GM12872 (cell line): ENCODE measurements at regions not wholly inside any gene's neighbourhood (a gene's known extent, or its start where the extent isn't known, plus 50 kb on each side); places are given as distances from the start of the nearest gene placed in this dataset.

Source experiments
- CTCF ChIP-seq: IDR thresholded peaks from 3 replicates; pipeline ENCODE4 v1.5.1; 2011; ENCODE audit warnings: low read depth, mild to moderate bottlenecking, low read length, moderate library complexity; ENCODE audit not compliant: insufficient read depth

- no peak for TF ChIP-seq CTCF
Observed at GRCh38 chr4:66949419-66949818, 595.9 kb downstream of the CENPC start.

- TF ChIP-seq CTCF: no peak
Observed at GRCh38 chr4:66946761-66947160, 598.5 kb downstream of the CENPC start.

- TF ChIP-seq CTCF: no peak
Observed at GRCh38 chr4:66943112-66943511, 602.2 kb downstream of the CENPC start.

- TF ChIP-seq CTCF: no peak
Observed at GRCh38 chr4:66930206-66930605, 615.1 kb downstream of the CENPC start.

- no peak for TF ChIP-seq CTCF
Observed at GRCh38 chr4:66929748-66930147, 615.6 kb downstream of the CENPC start.

GRCh38 chr4:66927937-66928336 is 617.4 kb downstream of the CENPC start:
- no peak for TF ChIP-seq CTCF

GRCh38 chr4:66926687-66927086 is 618.6 kb downstream of the CENPC start:
- TF ChIP-seq CTCF: no peak
